Keratinocyte (primary cell): ENCODE measurements at regions not wholly inside any gene's neighbourhood (a gene's known extent, or its start where the extent isn't known, plus 50 kb on each side); places are given as distances from the start of the nearest gene placed in this dataset.

Source experiments
- DNase-seq: peaks from one replicate; pipeline ENCODE4 v3.0.0-alpha.2; 2011; ENCODE audit warnings: low read depth, missing footprints, low spot score
- FAIRE-seq: peaks from 2 replicates; lab custom pipeline; 2011; peaks lifted over from hg19 to GRCh38; lab: Jason Lieb, UNC
- H2AFZ ChIP-seq: 2 replicates; pipeline ENCODE4 v1.6.0; 2012; ENCODE audit warnings: low read length, control low read depth, inconsistent platforms; ENCODE audit not compliant: control insufficient read depth
- H3K27ac ChIP-seq: 2 replicates; pipeline ENCODE4 v1.5.1; 2011; ENCODE audit warnings: low read length; ENCODE audit not compliant: control insufficient read depth, insufficient read depth
- H3K27me3 ChIP-seq: 3 replicates; pipeline ENCODE4 v1.6.0; 2011; ENCODE audit warnings: low read length; ENCODE audit not compliant: control insufficient read depth, insufficient read depth; ENCODE audit errors: extremely low read depth
- H3K36me3 ChIP-seq, 2 experiments: 2 replicates in 1 of 2; 3 replicates in 1 of 2; pipeline ENCODE4 v1.5.1; 2011; ENCODE audit warnings: low read length in 2 of 2, mild to moderate bottlenecking in 1 of 2; ENCODE audit not compliant: control insufficient read depth in 2 of 2, insufficient read depth in 2 of 2; ENCODE audit errors: extremely low read depth in 1 of 2
- H3K4me1 ChIP-seq: 3 replicates; pipeline ENCODE4 v1.5.1; 2011; ENCODE audit warnings: low read length; ENCODE audit not compliant: control insufficient read depth, insufficient read depth; ENCODE audit errors: extremely low read depth
- H3K4me2 ChIP-seq: 3 replicates; pipeline ENCODE4 v1.6.0; 2011; ENCODE audit warnings: low read depth, low read length; ENCODE audit not compliant: control insufficient read depth, insufficient read depth; ENCODE audit errors: extremely low read depth
- H3K4me3 ChIP-seq, 3 experiments: fragments of 200-600 bp in 1 of 3; sonication (generic) in 1 of 3; 2 replicates in 2 of 3; 3 replicates in 1 of 3; pipeline ENCODE4 v1.5.1; 2011 to 2016; ENCODE audit warnings: low read length in 3 of 3, mild to moderate bottlenecking in 3 of 3, control low read depth in 2 of 3, inconsistent platforms in 1 of 3, low read depth in 1 of 3, mixed read lengths in 1 of 3, mixed run types in 1 of 3, moderate library complexity in 1 of 3; ENCODE audit not compliant: control insufficient read depth in 2 of 3, insufficient read depth in 2 of 3; ENCODE audit errors: extremely low read depth in 1 of 3
- H3K79me2 ChIP-seq: 2 replicates; pipeline ENCODE4 v1.6.0; 2012; ENCODE audit warnings: low read length; ENCODE audit not compliant: control insufficient read depth, insufficient read depth
- H3K9ac ChIP-seq: 3 replicates; pipeline ENCODE4 v1.6.0; 2011; ENCODE audit warnings: low read length; ENCODE audit not compliant: control insufficient read depth, insufficient read depth; ENCODE audit errors: extremely low read depth
- H3K9me1 ChIP-seq: 3 replicates; pipeline ENCODE4 v1.6.0; 2011; ENCODE audit warnings: low read length; ENCODE audit not compliant: control insufficient read depth, insufficient read depth; ENCODE audit errors: extremely low read depth
- H3K9me3 ChIP-seq: 2 replicates; pipeline ENCODE4 v1.5.1; 2012; ENCODE audit warnings: low read depth, low read length; ENCODE audit not compliant: control insufficient read depth
- H4K20me1 ChIP-seq: 3 replicates; pipeline ENCODE4 v1.6.0; 2011; ENCODE audit warnings: low read length; ENCODE audit not compliant: control insufficient read depth, insufficient read depth; ENCODE audit errors: extremely low read depth
- EZH2 ChIP-seq: IDR thresholded peaks from one replicate; pipeline ENCODE4 v1.6.1; 2012; ENCODE audit warnings: inconsistent platforms, mild to moderate bottlenecking, low read length, moderate library complexity
- dilution Hi-C: fragments of 300-500 bp; cut with MboI; formaldehyde crosslinking; loops from one replicate; pipeline ENCODE4 v1.7.0; 2020; ENCODE audit warnings: low sequenced_read_pairs; ENCODE audit not compliant: extremely low pct_ligation_motif_present
- TF ChIP-seq, protein P1 (sequence below), 3 experiments: IDR thresholded peaks in 1 of 3; conservative IDR thresholded peaks in 1 of 3; optimal IDR thresholded peaks in 1 of 3; 2 replicates in 2 of 3; 3 replicates in 1 of 3; pipeline versions ENCODE3 to v1.5.1; 2011; ENCODE audit warnings: low read length in 3 of 3, mild to moderate bottlenecking in 3 of 3, moderate library complexity in 2 of 3, control low read depth in 1 of 3, inconsistent platforms in 1 of 3; ENCODE audit not compliant: insufficient read depth in 2 of 3; ENCODE audit errors: extremely low read depth in 1 of 3

DNA sequence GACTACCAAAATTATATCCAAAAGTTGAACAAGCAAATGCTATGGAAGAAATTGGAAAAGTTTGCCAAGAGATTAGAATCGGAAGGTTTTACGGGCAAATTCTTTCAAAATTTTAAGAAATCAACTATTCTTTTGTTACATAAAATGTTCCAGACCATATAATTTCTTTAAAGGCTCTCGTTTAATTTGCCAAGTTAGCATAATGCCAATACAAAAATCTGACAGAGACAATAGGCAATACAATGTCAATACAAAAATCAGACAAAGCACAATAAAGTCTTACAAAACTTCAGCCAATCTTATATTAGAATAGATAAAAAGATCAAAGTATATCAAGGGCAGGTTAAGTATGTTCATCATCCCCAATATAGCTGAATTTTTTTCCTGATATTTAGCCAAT is 224.2 kb downstream of the BCL11A start:
- Histone ChIP-seq H4K20me1 (no peaks in the 10 kb centered on the region), H3K4me3 (no peak overlapping the region), H3K27me3 (no peaks in the 10 kb centered on the region), H3K36me3 (no peaks in the 10 kb centered on the region), H3K4me2 (no peak overlapping the region), H3K9me3 (no peaks in the 10 kb centered on the region), H3K4me1 (no peaks in the 10 kb centered on the region), H3K27ac (no peak overlapping the region), H3K9ac (no peak overlapping the region), H3K9me1 (no peaks in the 10 kb centered on the region), H2AFZ (no peak overlapping the region), H3K79me2 (no peaks in the 10 kb centered on the region)
- DNase-seq (no peak), FAIRE-seq (no peak)
- no peak for TF ChIP-seq EZH2
- TF ChIP-seq, protein P1, sequence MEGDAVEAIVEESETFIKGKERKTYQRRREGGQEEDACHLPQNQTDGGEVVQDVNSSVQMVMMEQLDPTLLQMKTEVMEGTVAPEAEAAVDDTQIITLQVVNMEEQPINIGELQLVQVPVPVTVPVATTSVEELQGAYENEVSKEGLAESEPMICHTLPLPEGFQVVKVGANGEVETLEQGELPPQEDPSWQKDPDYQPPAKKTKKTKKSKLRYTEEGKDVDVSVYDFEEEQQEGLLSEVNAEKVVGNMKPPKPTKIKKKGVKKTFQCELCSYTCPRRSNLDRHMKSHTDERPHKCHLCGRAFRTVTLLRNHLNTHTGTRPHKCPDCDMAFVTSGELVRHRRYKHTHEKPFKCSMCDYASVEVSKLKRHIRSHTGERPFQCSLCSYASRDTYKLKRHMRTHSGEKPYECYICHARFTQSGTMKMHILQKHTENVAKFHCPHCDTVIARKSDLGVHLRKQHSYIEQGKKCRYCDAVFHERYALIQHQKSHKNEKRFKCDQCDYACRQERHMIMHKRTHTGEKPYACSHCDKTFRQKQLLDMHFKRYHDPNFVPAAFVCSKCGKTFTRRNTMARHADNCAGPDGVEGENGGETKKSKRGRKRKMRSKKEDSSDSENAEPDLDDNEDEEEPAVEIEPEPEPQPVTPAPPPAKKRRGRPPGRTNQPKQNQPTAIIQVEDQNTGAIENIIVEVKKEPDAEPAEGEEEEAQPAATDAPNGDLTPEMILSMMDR (optimal IDR thresholded peaks at IDR 0.05 in 1 of 3, IDR thresholded peaks at IDR 0.05 in 1 of 3, conservative IDR thresholded peaks at IDR 0.05 in 1 of 3; ENCODE audit: extremely low read depth in 1 of 3, insufficient read depth in 2 of 3, low read length in 3 of 3): no peak
- dilution Hi-C loops: no loop called here

- Histone ChIP-seq H3K79me2 (no peaks in the 10 kb centered on the region), H3K27me3 (no peaks in the 10 kb centered on the region), H3K4me2 (no peak overlapping the region), H3K9me1 (no peaks in the 10 kb centered on the region), H3K4me3 (no peak overlapping the region), H3K9ac (no peak overlapping the region), H3K36me3 (no peaks in the 10 kb centered on the region), H2AFZ (no peak overlapping the region), H3K9me3 (no peaks in the 10 kb centered on the region), H4K20me1 (no peaks in the 10 kb centered on the region), H3K27ac (no peak overlapping the region), H3K4me1 (no peaks in the 10 kb centered on the region)
- TF ChIP-seq, protein P1 (optimal IDR thresholded peaks at IDR 0.05 in 1 of 3, IDR thresholded peaks at IDR 0.05 in 1 of 3, conservative IDR thresholded peaks at IDR 0.05 in 1 of 3; ENCODE audit: extremely low read depth in 1 of 3, insufficient read depth in 2 of 3, low read length in 3 of 3): no peak
- TF ChIP-seq EZH2: no peak
- DNase-seq: no peak
- dilution Hi-C loops: no loop called here
- no peak for FAIRE-seq
These were observed 228.9 kb downstream of the BCL11A start for GRCh38 chr2:60324536-60324935.
